ENCODE measurements at regions not wholly inside any gene's neighbourhood (a gene's known extent, or its start where the extent isn't known, plus 50 kb on each side); places are given as distances from the start of the nearest gene placed in this dataset.

- DNase-seq = no peak
- H3K4me1 ChIP-seq (ENCODE audit: control insufficient read depth in 1 of 2, insufficient read depth in 2 of 2, low read length in 2 of 2) = no peaks in the 10 kb centered on the region
- H3K4me3 ChIP-seq (ENCODE audit: low read length in 2 of 2) = no peak overlapping the region
- no peak for ATAC-seq (ENCODE audit: low FRiP score)
- no peaks in the 10 kb centered on the region for H3K9me3 ChIP-seq (ENCODE audit: control insufficient read depth, low read length)
- H3K27me3 ChIP-seq (ENCODE audit: control insufficient read depth in 1 of 2, insufficient read depth in 2 of 2, low read length in 1 of 2) = no peaks in the 10 kb centered on the region
- WGBS, 2 donors = 84 to 87% methylated on average over 3 of the region's 3 CpGs
- intact Hi-C loops (cut with DNase I) = no loop called here
- H3K27ac ChIP-seq (ENCODE audit: low read depth in 1 of 2, low read length in 2 of 2) = no peak overlapping the region
- no peaks in the 10 kb centered on the region for H3K36me3 ChIP-seq (ENCODE audit: control insufficient read depth in 1 of 2, insufficient read depth in 2 of 2, low read length in 1 of 2)
Observed at GRCh38 chr13:86878781-86879180, 792.4 kb upstream of the SLITRK5 start.

GRCh38 chr13:86881390-86881789, 789.8 kb upstream of the SLITRK5 start:
- Histone ChIP-seq H3K27me3 (ENCODE audit: control insufficient read depth in 1 of 2, insufficient read depth in 2 of 2, low read length in 1 of 2) (no peaks in the 10 kb centered on the region), H3K9me3 (ENCODE audit: control insufficient read depth, low read length) (no peaks in the 10 kb centered on the region), H3K27ac (ENCODE audit: low read depth in 1 of 2, low read length in 2 of 2) (no peak overlapping the region), H3K4me1 (ENCODE audit: control insufficient read depth in 1 of 2, insufficient read depth in 2 of 2, low read length in 2 of 2) (no peaks in the 10 kb centered on the region), H3K36me3 (ENCODE audit: control insufficient read depth in 1 of 2, insufficient read depth in 2 of 2, low read length in 1 of 2) (no peaks in the 10 kb centered on the region), H3K4me3 (ENCODE audit: low read length in 2 of 2) (no peak overlapping the region)
- intact Hi-C loops (cut with DNase I) = no loop called here
- no peak for DNase-seq
- no peak for ATAC-seq (ENCODE audit: low FRiP score)
- WGBS, 2 donors = 35 to 40% methylated on average over 2 of the region's 2 CpGs

GRCh38 chr13:86882107-86882506, 789.1 kb upstream of the SLITRK5 start:
- no peaks in the 10 kb centered on the region for H3K4me1 ChIP-seq (ENCODE audit: control insufficient read depth in 1 of 2, insufficient read depth in 2 of 2, low read length in 2 of 2)
- H3K27ac ChIP-seq (ENCODE audit: low read depth in 1 of 2, low read length in 2 of 2) = no peak overlapping the region
- H3K36me3 ChIP-seq (ENCODE audit: control insufficient read depth in 1 of 2, insufficient read depth in 2 of 2, low read length in 1 of 2) = no peaks in the 10 kb centered on the region
- DNase-seq = no peak
- 81 to 90% methylated on average over 5 of the region's 5 CpGs for WGBS, 2 donors
- ATAC-seq (ENCODE audit: low FRiP score) = no peak
- H3K9me3 ChIP-seq (ENCODE audit: control insufficient read depth, low read length) = no peaks in the 10 kb centered on the region
- intact Hi-C loops (cut with DNase I) = no loop called here
- no peak overlapping the region for H3K4me3 ChIP-seq (ENCODE audit: low read length in 2 of 2)
- no peaks in the 10 kb centered on the region for H3K27me3 ChIP-seq (ENCODE audit: control insufficient read depth in 1 of 2, insufficient read depth in 2 of 2, low read length in 1 of 2)

- Histone ChIP-seq H3K4me3 (ENCODE audit: low read length in 2 of 2) (no peak overlapping the region), H3K4me1 (ENCODE audit: control insufficient read depth in 1 of 2, insufficient read depth in 2 of 2, low read length in 2 of 2) (no peaks in the 10 kb centered on the region), H3K9me3 (ENCODE audit: control insufficient read depth, low read length) (no peaks in the 10 kb centered on the region), H3K27ac (ENCODE audit: low read depth in 1 of 2, low read length in 2 of 2) (no peak overlapping the region), H3K27me3 (ENCODE audit: control insufficient read depth in 1 of 2, insufficient read depth in 2 of 2, low read length in 1 of 2) (no peaks in the 10 kb centered on the region), H3K36me3 (ENCODE audit: control insufficient read depth in 1 of 2, insufficient read depth in 2 of 2, low read length in 1 of 2) (no peaks in the 10 kb centered on the region)
- ATAC-seq (ENCODE audit: low FRiP score) = no peak
- no peak for DNase-seq
- intact Hi-C loops (cut with DNase I) = no loop called here
- 78 to 86% methylated on average over 3 of the region's 3 CpGs for WGBS, 2 donors
Observed at GRCh38 chr13:86882835-86883234, 788.3 kb upstream of the SLITRK5 start.

- Histone ChIP-seq H3K36me3 (ENCODE audit: control insufficient read depth in 1 of 2, insufficient read depth in 2 of 2, low read length in 1 of 2) (no peaks in the 10 kb centered on the region), H3K9me3 (ENCODE audit: control insufficient read depth, low read length) (peaks cover 2% of the 10 kb centered on the region), H3K27me3 (ENCODE audit: control insufficient read depth in 1 of 2, insufficient read depth in 2 of 2, low read length in 1 of 2) (no peaks in the 10 kb centered on the region), H3K27ac (ENCODE audit: low read depth in 1 of 2, low read length in 2 of 2) (no peak overlapping the region), H3K4me1 (ENCODE audit: control insufficient read depth in 1 of 2, insufficient read depth in 2 of 2, low read length in 2 of 2) (no peaks in the 10 kb centered on the region), H3K4me3 (ENCODE audit: low read length in 2 of 2) (no peak overlapping the region)
- ATAC-seq (ENCODE audit: low FRiP score) = no peak
- intact Hi-C loops (cut with DNase I) = no loop called here
- no peak for DNase-seq
- 73 to 78% methylated on average over 3 of the region's 3 CpGs for WGBS, 2 donors
Observed at GRCh38 chr13:86892330-86892729, 778.8 kb upstream of the SLITRK5 start.

- no peak overlapping the region for H3K27ac ChIP-seq (ENCODE audit: low read depth in 1 of 2, low read length in 2 of 2)
- H3K27me3 ChIP-seq (ENCODE audit: control insufficient read depth in 1 of 2, insufficient read depth in 2 of 2, low read length in 1 of 2) = no peaks in the 10 kb centered on the region
- intact Hi-C loops (cut with DNase I) = no loop called here
- ATAC-seq (ENCODE audit: low FRiP score) = no peak
- H3K4me1 ChIP-seq (ENCODE audit: control insufficient read depth in 1 of 2, insufficient read depth in 2 of 2, low read length in 2 of 2) = no peaks in the 10 kb centered on the region
- H3K9me3 ChIP-seq (ENCODE audit: control insufficient read depth, low read length) = no peaks in the 10 kb centered on the region
- H3K4me3 ChIP-seq (ENCODE audit: low read length in 2 of 2) = no peak overlapping the region
- WGBS, 2 donors = 43 to 54% methylated on average over 1 of the region's 1 CpG
- no peaks in the 10 kb centered on the region for H3K36me3 ChIP-seq (ENCODE audit: control insufficient read depth in 1 of 2, insufficient read depth in 2 of 2, low read length in 1 of 2)
- DNase-seq = no peak
Observed at GRCh38 chr13:86900906-86901305, 770.3 kb upstream of the SLITRK5 start.

- DNase-seq = no peak
- Histone ChIP-seq H3K27me3 (ENCODE audit: control insufficient read depth in 1 of 2, insufficient read depth in 2 of 2, low read length in 1 of 2) (no peaks in the 10 kb centered on the region), H3K36me3 (ENCODE audit: control insufficient read depth in 1 of 2, insufficient read depth in 2 of 2, low read length in 1 of 2) (no peaks in the 10 kb centered on the region), H3K27ac (ENCODE audit: low read depth in 1 of 2, low read length in 2 of 2) (no peak overlapping the region), H3K9me3 (ENCODE audit: control insufficient read depth, low read length) (no peaks in the 10 kb centered on the region), H3K4me3 (ENCODE audit: low read length in 2 of 2) (no peak overlapping the region), H3K4me1 (ENCODE audit: control insufficient read depth in 1 of 2, insufficient read depth in 2 of 2, low read length in 2 of 2) (no peaks in the 10 kb centered on the region)
- 76% methylated on average over 7 of the region's 7 CpGs for WGBS, 2 donors
- no peak for ATAC-seq (ENCODE audit: low FRiP score)
- intact Hi-C loops (cut with DNase I) = no loop called here
Observed at GRCh38 chr13:86906127-86906874, 764.9 kb upstream of the SLITRK5 start.

GRCh38 chr13:86907156-86907555, 764.0 kb upstream of the SLITRK5 start:
- H3K9me3 ChIP-seq (ENCODE audit: control insufficient read depth, low read length) = no peaks in the 10 kb centered on the region
- H3K27me3 ChIP-seq (ENCODE audit: control insufficient read depth in 1 of 2, insufficient read depth in 2 of 2, low read length in 1 of 2) = no peaks in the 10 kb centered on the region
- H3K4me1 ChIP-seq (ENCODE audit: control insufficient read depth in 1 of 2, insufficient read depth in 2 of 2, low read length in 2 of 2) = no peaks in the 10 kb centered on the region
- H3K36me3 ChIP-seq (ENCODE audit: control insufficient read depth in 1 of 2, insufficient read depth in 2 of 2, low read length in 1 of 2) = no peaks in the 10 kb centered on the region
- intact Hi-C loops (cut with DNase I) = no loop called here
- H3K4me3 ChIP-seq (ENCODE audit: low read length in 2 of 2) = no peak overlapping the region
- DNase-seq (no peak), ATAC-seq (ENCODE audit: low FRiP score) (no peak)
- no peak overlapping the region for H3K27ac ChIP-seq (ENCODE audit: low read depth in 1 of 2, low read length in 2 of 2)
- WGBS, 2 donors = 19 to 23% methylated on average over 2 of the region's 2 CpGs

GRCh38 chr13:86909318-86909717, 761.9 kb upstream of the SLITRK5 start:
- 76 to 78% methylated on average over 6 of the region's 6 CpGs for WGBS, 2 donors
- DNase-seq (no peak), ATAC-seq (ENCODE audit: low FRiP score) (no peak)
- H3K9me3 ChIP-seq (ENCODE audit: control insufficient read depth, low read length) = no peaks in the 10 kb centered on the region
- no peaks in the 10 kb centered on the region for H3K4me1 ChIP-seq (ENCODE audit: control insufficient read depth in 1 of 2, insufficient read depth in 2 of 2, low read length in 2 of 2)
- no peaks in the 10 kb centered on the region for H3K36me3 ChIP-seq (ENCODE audit: control insufficient read depth in 1 of 2, insufficient read depth in 2 of 2, low read length in 1 of 2)
- H3K27me3 ChIP-seq (ENCODE audit: control insufficient read depth in 1 of 2, insufficient read depth in 2 of 2, low read length in 1 of 2) = no peaks in the 10 kb centered on the region
- intact Hi-C loops (cut with DNase I) = no loop called here
- H3K4me3 ChIP-seq (ENCODE audit: low read length in 2 of 2) = no peak overlapping the region
- H3K27ac ChIP-seq (ENCODE audit: low read depth in 1 of 2, low read length in 2 of 2) = no peak overlapping the region
